ENCODE measurements at regions not wholly inside any gene's neighbourhood (a gene's known extent, or its start where the extent isn't known, plus 50 kb on each side); places are given as distances from the start of the nearest gene placed in this dataset.
"Not testable (repeated sequence)": the region's sequence is repeated elsewhere in the genome, so short reads cannot be mapped to it uniquely, and the experiment has no call there.

- DNase-seq = peak; percentile 47 to 51
Measured at GRCh38 chr21:41631564-41632461, 123.9 kb upstream of the TMPRSS2 start.

DNA sequence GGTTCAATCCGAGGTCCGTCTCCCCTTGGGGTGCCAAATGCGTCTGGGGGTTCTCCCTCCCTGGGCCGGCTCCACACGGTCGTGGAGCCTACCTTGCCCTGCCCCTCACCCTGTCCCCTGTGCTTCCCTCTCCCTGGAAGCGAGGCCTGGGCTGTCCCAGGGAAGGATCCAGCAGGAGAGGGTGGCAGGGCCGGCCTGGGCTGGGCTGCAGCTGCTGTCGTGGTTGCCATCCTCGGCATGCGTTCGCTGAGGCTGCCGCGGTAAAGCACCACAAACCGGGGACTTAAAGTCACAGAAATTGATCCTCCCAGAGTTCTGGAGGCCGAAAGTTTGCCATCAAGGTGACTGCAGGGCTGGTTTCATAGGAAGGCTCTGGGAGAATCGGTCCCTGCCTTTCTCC lies 123.0 kb upstream of the TMPRSS2 start:
- no peak for DNase-seq

GRCh38 chr21:41630249-41630648 lies 122.3 kb upstream of the TMPRSS2 start:
- DNase-seq = no peak

DNA sequence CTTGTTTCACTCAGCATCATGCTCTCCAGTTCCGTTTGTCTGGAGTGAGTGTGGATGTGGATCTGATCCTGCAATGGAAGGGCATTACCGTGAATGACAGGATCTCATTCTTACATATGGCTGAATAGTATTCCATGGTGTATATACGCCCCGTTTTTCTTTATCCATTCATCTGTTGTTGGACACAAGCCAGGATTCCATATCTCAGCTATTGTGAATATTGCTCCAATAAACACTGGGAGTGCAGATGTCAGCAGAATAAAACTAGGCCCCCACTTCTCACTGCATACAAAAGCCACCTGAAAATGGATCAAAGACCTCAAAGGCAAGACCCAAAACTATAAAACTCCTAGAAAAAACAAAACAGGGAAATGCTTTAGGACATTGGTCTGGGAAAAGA lies 120.3 kb upstream of the TMPRSS2 start:
- no peak for DNase-seq

- DNase-seq = no peak
Measured at GRCh38 chr21:41627428-41627827, 119.5 kb upstream of the TMPRSS2 start.

DNA sequence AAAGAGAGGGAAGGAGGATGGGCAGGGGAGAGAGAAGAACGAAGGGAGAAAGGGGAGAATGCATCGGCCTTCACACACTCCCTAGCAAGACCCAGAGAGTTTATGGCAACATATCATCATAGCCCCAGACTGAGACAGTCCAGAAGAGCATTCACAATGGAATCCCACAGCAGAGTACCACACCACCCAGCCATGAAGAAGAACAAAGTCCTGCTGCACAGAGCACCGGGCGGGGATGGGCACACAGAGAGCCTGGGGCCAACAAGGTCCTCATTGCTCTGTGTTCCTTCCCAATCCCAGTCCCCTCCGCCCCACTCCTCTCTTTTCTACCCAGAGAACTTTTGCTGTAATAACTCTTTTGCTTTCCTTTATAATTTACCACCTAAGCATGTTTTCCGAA lies 118.1 kb upstream of the TMPRSS2 start:
- no peak for DNase-seq

GRCh38 chr21:41625428-41625827 lies 117.5 kb upstream of the TMPRSS2 start:
- no peak for DNase-seq

DNA sequence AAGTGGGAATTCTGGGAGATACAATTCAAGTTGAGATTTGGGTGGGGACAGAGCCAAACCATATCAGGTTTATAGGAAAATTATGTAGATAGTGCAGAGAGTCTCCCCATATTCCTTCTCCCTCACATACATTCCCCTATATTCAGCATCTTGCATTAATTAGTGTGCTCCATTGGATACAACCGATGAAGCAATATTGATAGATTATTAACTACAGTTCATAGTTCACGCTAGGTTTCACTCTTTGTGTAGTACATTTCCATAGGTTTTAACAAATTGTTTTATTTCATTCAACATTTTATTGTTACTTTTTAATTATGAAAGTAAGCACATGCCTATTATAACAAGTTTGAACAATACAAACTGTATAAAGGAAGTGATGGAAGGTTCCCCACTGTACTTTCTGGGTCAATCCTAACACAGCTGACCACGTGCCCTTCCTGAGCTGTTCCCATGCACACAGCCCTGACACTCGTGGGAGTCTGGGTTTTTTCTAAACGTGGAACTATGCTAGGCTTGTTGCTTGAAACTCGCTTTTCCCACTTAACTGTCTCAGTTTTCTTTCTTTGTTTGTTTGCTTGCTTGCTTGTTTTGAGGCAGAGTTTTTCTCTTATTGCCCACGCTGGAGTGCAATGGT lies 116.8 kb upstream of the TMPRSS2 start:
- no peak for DNase-seq

DNA sequence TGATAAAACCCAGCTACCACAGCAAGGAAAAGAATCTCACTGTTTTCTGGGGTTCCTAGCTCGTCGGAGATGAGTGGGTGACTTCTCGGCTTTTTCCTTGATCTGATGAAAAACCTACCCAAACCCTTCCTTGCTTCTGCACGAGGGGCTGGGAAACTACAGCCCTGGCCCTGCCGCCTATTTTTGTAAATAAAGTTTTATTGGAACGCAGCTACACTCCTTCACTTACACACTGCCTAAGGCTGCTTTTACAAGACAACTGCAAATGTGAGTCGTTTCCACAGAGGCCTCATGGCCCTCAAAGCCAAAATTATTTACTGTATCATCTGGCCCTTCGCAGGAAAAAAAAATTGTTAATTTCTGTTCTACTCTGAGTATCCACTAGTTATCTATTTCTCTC lies 116.0 kb upstream of the TMPRSS2 start:
- DNase-seq = no peak

DNA sequence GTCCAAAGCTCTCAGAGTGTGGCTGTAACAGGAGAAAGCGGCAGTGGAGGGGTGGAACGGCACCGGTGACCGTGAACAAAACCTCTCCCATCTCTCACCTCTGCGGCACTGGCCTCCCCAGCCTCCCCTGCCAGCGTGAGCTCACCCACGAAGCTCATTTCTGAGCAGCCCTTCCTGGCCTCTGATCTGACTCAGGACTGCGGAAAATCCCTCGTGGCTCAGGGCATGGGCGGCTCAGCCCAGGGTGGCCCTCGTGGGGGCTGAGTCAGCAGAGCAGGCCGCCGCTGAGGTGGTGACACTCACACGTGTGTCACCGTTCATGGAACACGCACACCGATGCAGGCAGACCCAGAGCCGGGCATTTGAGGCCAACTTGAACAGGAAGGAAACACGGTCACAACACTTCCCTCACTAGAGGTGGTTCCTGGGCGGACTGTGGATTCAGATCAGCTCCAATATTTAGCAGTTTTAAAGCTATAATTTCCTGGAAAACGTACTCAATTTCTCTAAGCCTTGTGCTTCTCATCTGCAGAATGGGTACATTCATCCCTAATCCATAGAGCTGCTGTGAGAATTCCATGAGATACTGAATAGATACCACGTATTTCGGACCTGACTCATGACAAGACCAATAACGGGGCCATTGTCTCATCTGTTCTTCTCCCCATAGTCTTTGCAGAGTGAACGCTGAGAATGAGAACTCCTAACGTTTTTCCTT lies 115.0 kb upstream of the TMPRSS2 start:
- no peak for DNase-seq

- no peak for DNase-seq
Measured at GRCh38 chr21:41622201-41622600, 114.2 kb upstream of the TMPRSS2 start.

GRCh38 chr21:41621513-41621912 lies 113.6 kb upstream of the TMPRSS2 start:
- DNase-seq = no peak

DNA sequence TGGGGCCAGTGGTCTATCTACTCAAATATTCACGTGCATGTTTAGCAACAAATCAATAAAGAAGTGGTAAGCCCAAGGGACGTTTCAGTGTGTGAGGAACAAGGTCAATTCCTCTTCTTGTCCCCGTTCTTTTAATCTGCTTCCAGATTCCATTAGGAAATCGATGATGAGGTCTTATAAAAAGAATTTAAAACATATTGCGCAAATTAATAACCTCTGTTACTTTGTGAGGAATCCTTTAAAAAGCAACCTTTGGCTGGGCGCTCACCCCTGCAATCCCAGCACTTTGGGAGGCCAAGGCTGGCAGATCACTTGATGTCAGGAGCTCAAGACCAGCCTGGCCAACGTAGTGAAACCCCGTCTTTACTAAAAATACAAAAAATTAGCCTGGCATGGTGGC lies 113.0 kb upstream of the TMPRSS2 start:
- no peak for DNase-seq

DNA sequence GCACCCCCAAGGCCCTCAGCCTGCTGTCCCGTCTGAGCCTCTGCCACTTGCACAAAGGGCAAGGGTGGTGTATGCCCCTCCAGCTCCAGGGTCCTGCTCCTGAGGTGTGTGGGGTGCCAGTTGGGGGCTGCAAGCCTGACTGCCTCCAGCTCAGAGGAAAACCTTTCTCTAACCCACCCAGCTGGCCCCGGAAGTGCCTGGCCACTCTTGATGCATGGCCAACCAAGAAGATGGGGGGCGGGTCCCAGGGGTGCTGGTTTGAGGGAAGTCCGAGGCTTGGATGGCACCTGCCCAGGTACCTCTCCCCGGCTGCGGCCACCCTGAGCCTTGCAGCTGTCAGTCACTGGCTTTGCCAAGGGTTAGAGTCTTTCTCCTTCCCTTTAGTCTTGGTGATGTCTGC lies 112.6 kb upstream of the TMPRSS2 start:
- DNase-seq = no peak

DNA sequence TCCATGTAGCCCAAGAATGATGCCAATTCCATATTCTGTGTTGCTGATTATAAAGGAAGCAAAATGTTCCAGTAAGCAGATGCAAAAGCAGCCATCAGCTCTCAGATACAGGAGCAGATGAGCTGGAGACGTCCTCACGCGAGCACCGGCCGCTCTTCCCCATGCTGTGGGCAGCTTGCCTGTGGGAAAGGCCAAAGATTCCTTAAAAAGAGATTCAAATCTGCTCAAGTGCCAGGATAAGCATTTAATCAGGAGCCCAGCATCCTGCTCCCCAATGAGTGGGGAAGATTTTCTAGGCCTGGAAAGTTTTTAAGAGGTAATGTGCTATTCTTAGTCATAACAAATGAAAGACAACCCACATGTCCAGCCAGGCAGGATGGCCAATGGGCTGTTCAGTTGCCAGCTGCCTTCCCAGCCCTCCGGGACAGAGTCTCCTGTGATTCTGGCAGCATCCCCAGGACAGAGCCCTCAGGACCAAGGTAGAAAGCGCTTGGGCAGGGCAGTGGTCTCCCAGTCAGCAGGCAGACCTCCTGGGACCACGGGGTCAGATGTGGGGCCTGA lies 108.2 kb upstream of the TMPRSS2 start:
- no peak for DNase-seq

DNA sequence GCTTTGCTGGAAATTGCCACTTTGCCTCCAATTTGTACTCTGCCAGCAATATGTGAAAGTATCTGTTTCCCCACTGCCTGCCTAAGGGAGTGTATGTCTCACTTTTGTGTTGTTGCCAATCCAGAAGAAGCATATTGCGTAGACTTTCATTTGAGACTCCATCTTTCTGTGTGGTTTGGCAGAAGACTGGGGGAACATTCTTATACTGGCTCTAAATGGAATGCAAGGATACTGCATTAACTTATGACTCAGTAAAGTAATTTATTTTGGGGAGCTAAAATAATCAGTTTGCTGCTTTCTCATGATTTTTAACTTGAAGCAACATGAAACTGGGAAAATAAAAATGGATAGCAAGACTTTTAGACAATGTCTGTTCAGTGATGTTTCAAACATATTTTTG lies 107.7 kb upstream of the TMPRSS2 start:
- DNase-seq = no peak

- no peak for DNase-seq
Measured at GRCh38 chr21:41614511-41614910, 106.6 kb upstream of the TMPRSS2 start.

DNA sequence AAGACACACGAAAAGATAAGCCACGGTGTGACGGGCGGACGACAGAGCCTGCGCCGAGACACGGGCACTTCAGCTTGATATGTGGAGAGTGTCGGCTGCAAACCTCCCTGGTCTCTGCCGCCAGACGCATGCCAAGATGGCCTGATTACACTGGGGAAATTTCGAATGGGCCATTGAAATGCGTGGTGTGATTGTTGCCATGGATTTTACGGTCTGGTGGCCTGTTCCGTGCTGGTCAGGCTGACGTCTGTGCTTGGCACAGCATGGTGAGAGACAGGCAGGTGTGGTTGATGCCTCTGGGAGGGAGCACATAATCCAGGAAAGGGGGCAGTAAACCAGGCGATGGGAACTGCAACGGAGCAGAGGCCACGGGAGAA lies 105.6 kb upstream of the TMPRSS2 start:
- DNase-seq = no peak

DNA sequence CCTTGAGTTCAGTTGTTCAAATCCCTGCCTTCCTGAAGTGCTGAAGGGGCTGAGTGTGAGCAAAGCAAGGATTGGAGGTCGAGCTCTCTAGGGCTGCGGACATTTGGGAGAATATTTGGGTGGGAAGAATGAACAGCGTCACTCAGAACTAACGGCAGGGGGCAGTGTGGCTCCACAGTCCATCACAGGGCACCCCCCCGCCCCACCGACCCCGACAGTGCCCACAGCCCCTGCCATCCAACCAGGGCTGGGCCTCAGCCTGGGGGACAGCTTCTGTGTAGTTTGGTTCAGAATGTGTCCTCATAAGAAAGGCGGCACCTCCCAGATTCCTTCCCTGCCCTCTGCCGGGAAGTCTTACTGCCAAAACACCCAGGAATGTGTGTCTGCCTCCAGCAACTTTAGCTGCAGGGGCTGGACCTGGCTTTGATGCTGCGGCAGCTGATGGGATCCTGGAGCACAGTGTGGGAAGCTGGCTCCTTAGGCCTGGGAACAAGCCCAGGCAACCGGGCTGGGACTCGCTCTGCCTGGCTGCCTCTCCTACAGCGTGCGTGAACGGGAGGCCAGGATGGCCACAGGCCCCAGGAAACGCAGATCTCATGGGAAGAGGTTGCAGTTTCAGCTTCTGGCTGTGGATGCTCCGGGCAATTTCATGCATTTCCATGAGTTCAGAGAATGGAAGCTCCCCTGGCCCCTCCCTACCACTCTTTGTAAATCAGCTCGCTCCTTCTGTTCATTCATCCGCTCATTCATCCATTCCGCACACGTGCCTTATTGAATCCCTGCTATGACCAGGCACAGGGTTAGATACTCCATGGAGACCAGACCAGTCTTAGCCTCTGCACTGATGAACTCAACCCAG lies 104.9 kb upstream of the TMPRSS2 start:
- peak; percentile 30 to 39 for DNase-seq

- peak in 1 of 2 experiments; percentile 39 for DNase-seq
Measured at GRCh38 chr21:41611966-41612606, 104.1 kb upstream of the TMPRSS2 start.

- no peak for DNase-seq
Measured at GRCh38 chr21:41611441-41611840, 103.5 kb upstream of the TMPRSS2 start.

GRCh38 chr21:41610840-41611115 lies 102.8 kb upstream of the TMPRSS2 start:
- DNase-seq = not testable (repeated sequence)
